Liver (tissue), 8 donors: ENCODE measurements at regions not wholly inside any gene's neighbourhood (a gene's known extent, or its start where the extent isn't known, plus 50 kb on each side); places are given as distances from the start of the nearest gene placed in this dataset.

ENCODE experiments used
- DNase-seq: peaks from one replicate; pipeline ENCODE4 v3.0.0-alpha.2; 2017; ENCODE audit warnings: low spot score
- H3K27ac ChIP-seq, 2 donors: one replicate each; pipeline ENCODE4 v1.7.0; 2013; ENCODE audit warnings: inconsistent platforms in 2 of 2, low read length in 2 of 2, control low read depth in 1 of 2, low read depth in 1 of 2, mild to moderate bottlenecking in 1 of 2
- H3K27me3 ChIP-seq, 4 donors: one replicate each; pipeline versions ENCODE4 v1.6.1 to v1.7.0; 2013; ENCODE audit warnings: low read length in 3 of 4, inconsistent platforms in 1 of 4, mild to moderate bottlenecking in 1 of 4, moderate library complexity in 1 of 4; ENCODE audit not compliant: control insufficient read depth in 4 of 4, insufficient read depth in 4 of 4
- H3K36me3 ChIP-seq, 4 donors: one replicate each; pipeline versions ENCODE4 v1.6.1 to v1.7.0; 2013; ENCODE audit warnings: low read length in 3 of 4, mild to moderate bottlenecking in 3 of 4, low read depth in 1 of 4, moderate library complexity in 1 of 4; ENCODE audit not compliant: control insufficient read depth in 4 of 4, insufficient read depth in 3 of 4
- H3K4me1 ChIP-seq, 4 donors: one replicate each; pipeline versions ENCODE4 v1.6.1 to v1.7.0; 2013; ENCODE audit warnings: low read length in 3 of 4, mild to moderate bottlenecking in 3 of 4, moderate library complexity in 1 of 4; ENCODE audit not compliant: control insufficient read depth in 4 of 4, insufficient read depth in 4 of 4
- H3K4me3 ChIP-seq, 3 donors: one replicate each; pipeline versions ENCODE4 v1.6.1 to v1.7.0; 2013; ENCODE audit warnings: low read length in 3 of 3, control low read depth in 1 of 3, low read depth in 1 of 3, mild to moderate bottlenecking in 1 of 3
- H3K9ac ChIP-seq, 2 donors: one replicate each; pipeline ENCODE4 v1.7.0; 2013; ENCODE audit warnings: low read length in 2 of 2, mild to moderate bottlenecking in 2 of 2, moderate library complexity in 2 of 2, control low read depth in 1 of 2, low read depth in 1 of 2
- H3K9me3 ChIP-seq, 4 donors: one replicate each; pipeline versions ENCODE4 v1.6.1 to v1.7.0; 2013; ENCODE audit warnings: low read length in 3 of 4; ENCODE audit not compliant: control insufficient read depth in 4 of 4
- CTCF ChIP-seq: fragments of 150-350 bp; IDR thresholded peaks from 2 replicates; pipeline ENCODE4 v1.5.1; 2017; ENCODE audit warnings: improper control_type of control experiment, low read depth, low read length; ENCODE audit not compliant: missing input control
- EGR1 ChIP-seq, 2 donors: IDR thresholded peaks; 2 replicates each; pipeline ENCODE4 v1.6.1; 2016 to 2018; ENCODE audit warnings: antibody characterized with exemption in 2 of 2, low read depth in 2 of 2
- FOXA1 ChIP-seq: IDR thresholded peaks from 2 replicates; pipeline ENCODE4 v1.6.1; 2016; ENCODE audit warnings: antibody characterized with exemption
- FOXA2 ChIP-seq: IDR thresholded peaks from 2 replicates; pipeline ENCODE4 v1.6.1; 2016; ENCODE audit warnings: antibody characterized with exemption
- HNF4A ChIP-seq, 2 donors: conservative IDR thresholded peaks; 2 replicates each; pipeline ENCODE4 v1.6.1; 2016; ENCODE audit warnings: antibody characterized with exemption in 2 of 2, mild to moderate bottlenecking in 2 of 2
- HNF4G ChIP-seq: IDR thresholded peaks from 2 replicates; pipeline ENCODE4 v1.6.1; 2016; ENCODE audit warnings: antibody characterized with exemption
- JUND ChIP-seq, 2 donors: IDR thresholded peaks; 2 replicates each; pipeline ENCODE4 v1.6.1; 2016; ENCODE audit warnings: antibody characterized with exemption in 2 of 2
- NR2F2 ChIP-seq: IDR thresholded peaks from 2 replicates; pipeline ENCODE4 v1.6.1; 2016; ENCODE audit warnings: antibody characterized with exemption
- RAD21 ChIP-seq, 2 donors: IDR thresholded peaks; 2 replicates each; pipeline ENCODE4 v1.6.1; 2016; ENCODE audit warnings: antibody characterized with exemption in 2 of 2, mild to moderate bottlenecking in 2 of 2
- RXRA ChIP-seq, 2 donors: IDR thresholded peaks; 2 replicates each; pipeline ENCODE4 v1.6.1; 2017 to 2018; ENCODE audit warnings: antibody characterized with exemption in 2 of 2, mild to moderate bottlenecking in 1 of 2
- SP1 ChIP-seq: IDR thresholded peaks from 2 replicates; pipeline ENCODE4 v1.6.1; 2018; ENCODE audit warnings: antibody characterized with exemption, mild to moderate bottlenecking
- TAF1 ChIP-seq: conservative IDR thresholded peaks from 2 replicates; pipeline ENCODE4 v1.6.1; 2016; ENCODE audit warnings: antibody characterized with exemption, mild to moderate bottlenecking
- YY1 ChIP-seq: IDR thresholded peaks from 2 replicates; pipeline ENCODE4 v1.6.1; 2016; ENCODE audit warnings: antibody characterized with exemption, mild to moderate bottlenecking
- ZBTB33 ChIP-seq: IDR thresholded peaks from 2 replicates; pipeline ENCODE4 v1.6.1; 2016; ENCODE audit warnings: antibody characterized with exemption
- WGBS: extraction: QIAGEN DNeasy Blood & Tissue Kit; methylation state at CpG from one replicate; pipeline ENCODE4 v1.1.7; 2013; 5-methylcytosine and 5-hydroxymethylcytosine counted together
- TF ChIP-seq, protein P1 (sequence below): IDR thresholded peaks from 2 replicates; pipeline ENCODE4 v1.6.1; 2016; ENCODE audit warnings: antibody characterized with exemption
- TF ChIP-seq, protein P2 (sequence below): IDR thresholded peaks from 2 replicates; pipeline ENCODE4 v1.6.1; 2016; ENCODE audit warnings: antibody characterized with exemption
- donor health status: healthy.
- donor health status: healthy.
- donor health status: healthy.
- donor health status: healthy.
- donor health status: healthy.

DNA sequence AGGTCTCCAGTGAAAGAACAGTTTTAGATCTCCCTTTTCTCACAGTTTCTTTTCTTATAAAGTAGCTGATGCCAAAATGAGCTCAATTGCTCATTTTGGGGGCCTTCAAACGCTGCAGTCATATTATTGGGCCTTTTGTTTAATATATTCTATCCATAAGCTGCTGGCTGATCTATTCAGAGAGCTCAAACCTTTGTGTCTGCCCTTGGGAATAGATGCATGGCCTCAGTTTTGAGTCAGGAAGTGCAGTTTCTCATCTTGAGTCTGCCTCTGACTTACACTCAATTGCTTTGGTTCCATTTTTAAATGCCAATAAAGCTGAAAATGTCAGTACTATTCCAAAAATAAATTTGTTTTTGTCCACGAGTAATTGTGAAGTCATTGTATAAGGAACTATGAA lies 468.9 kb downstream of the KLF12 start:
- Histone ChIP-seq H3K9me3 (no peaks in the 10 kb centered on the region), H3K27me3 (no peaks in the 10 kb centered on the region), H3K4me1 (no peaks in the 10 kb centered on the region), H3K4me3 (no peak overlapping the region), H3K27ac (no peak overlapping the region), H3K36me3 (no peaks in the 10 kb centered on the region), H3K9ac (no peak overlapping the region)
- TF ChIP-seq FOXA1 = no peak
- TF ChIP-seq SP1 = no peak
- no peak for DNase-seq
- WGBS = 39% methylated on average over 2 of the region's 2 CpGs

GRCh38 chr13:73664851-73665250 lies 469.4 kb downstream of the KLF12 start:
- Histone ChIP-seq H3K4me1 (no peaks in the 10 kb centered on the region), H3K9me3 (no peaks in the 10 kb centered on the region), H3K9ac (no peak overlapping the region), H3K27ac (no peak overlapping the region), H3K4me3 (no peak overlapping the region), H3K36me3 (no peaks in the 10 kb centered on the region), H3K27me3 (no peaks in the 10 kb centered on the region)
- no peak for DNase-seq
- WGBS = 93% methylated on average over 4 of the region's 4 CpGs
- TF ChIP-seq EGR1 (IDR thresholded peaks at IDR 0.05; ENCODE audit: low read depth in 2 of 2) = no peak
- no peak for TF ChIP-seq ZBTB33
- TF ChIP-seq RXRA (IDR thresholded peaks at IDR 0.05) = no peak
- TF ChIP-seq YY1 = no peak
- no peak for TF ChIP-seq JUND (IDR thresholded peaks at IDR 0.05)
- TF ChIP-seq, protein P1, sequence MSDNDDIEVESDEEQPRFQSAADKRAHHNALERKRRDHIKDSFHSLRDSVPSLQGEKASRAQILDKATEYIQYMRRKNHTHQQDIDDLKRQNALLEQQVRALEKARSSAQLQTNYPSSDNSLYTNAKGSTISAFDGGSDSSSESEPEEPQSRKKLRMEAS = no peak
- no peak for TF ChIP-seq HNF4A (conservative IDR thresholded peaks at IDR 0.05)
- no peak for TF ChIP-seq CTCF
- no peak for TF ChIP-seq TAF1
- no peak for TF ChIP-seq NR2F2
- TF ChIP-seq FOXA2 = no peak

DNA sequence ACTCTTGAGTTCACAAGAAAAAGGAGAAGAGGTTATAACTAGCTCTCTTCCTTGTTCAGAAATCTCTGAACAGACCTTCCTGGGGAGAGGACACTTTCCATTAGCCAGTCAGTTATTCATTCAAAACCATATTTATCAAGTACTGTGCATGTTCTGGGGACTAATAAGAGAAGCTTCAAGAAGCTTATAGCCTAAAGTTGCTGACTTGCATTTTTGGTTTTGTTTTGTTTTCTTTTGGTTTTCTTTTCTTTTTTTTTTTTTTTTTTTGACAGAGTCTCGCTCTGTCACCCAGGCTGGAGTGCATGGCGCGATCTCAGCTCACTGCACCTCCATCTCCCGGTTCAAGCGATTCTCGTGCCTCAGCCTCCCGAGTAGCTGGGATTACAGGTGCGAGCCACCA lies 471.4 kb downstream of the KLF12 start:
- WGBS = 96% methylated on average over 8 of the region's 8 CpGs
- H3K27ac ChIP-seq = no peak overlapping the region
- no peak for DNase-seq
- no peak overlapping the region for H3K9ac ChIP-seq
- H3K9me3 ChIP-seq = no peaks in the 10 kb centered on the region
- no peak overlapping the region for H3K4me3 ChIP-seq
- no peaks in the 10 kb centered on the region for H3K27me3 ChIP-seq
- H3K4me1 ChIP-seq = no peaks in the 10 kb centered on the region
- no peaks in the 10 kb centered on the region for H3K36me3 ChIP-seq
- no peak for TF ChIP-seq JUND (IDR thresholded peaks at IDR 0.05)
- no peak for TF ChIP-seq CTCF
- TF ChIP-seq FOXA1 = no peak
- TF ChIP-seq HNF4G = no peak
- no peak for TF ChIP-seq TAF1
- no peak for TF ChIP-seq EGR1 (IDR thresholded peaks at IDR 0.05; ENCODE audit: low read depth in 2 of 2)
- TF ChIP-seq YY1 = no peak
- TF ChIP-seq, protein P2, sequence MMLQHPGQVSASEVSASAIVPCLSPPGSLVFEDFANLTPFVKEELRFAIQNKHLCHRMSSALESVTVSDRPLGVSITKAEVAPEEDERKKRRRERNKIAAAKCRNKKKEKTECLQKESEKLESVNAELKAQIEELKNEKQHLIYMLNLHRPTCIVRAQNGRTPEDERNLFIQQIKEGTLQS = no peak
- TF ChIP-seq, protein P1 = no peak
- TF ChIP-seq ZBTB33 = no peak
- no peak for TF ChIP-seq SP1
- TF ChIP-seq FOXA2 = no peak
- no peak for TF ChIP-seq RAD21 (IDR thresholded peaks at IDR 0.05)
- TF ChIP-seq RXRA (IDR thresholded peaks at IDR 0.05) = no peak
